Eye (tissue), 1 donor: ENCODE measurements at regions not wholly inside any gene's neighbourhood (a gene's known extent, or its start where the extent isn't known, plus 50 kb on each side); places are given as distances from the start of the nearest gene placed in this dataset.
A peak's percentile ranks its signal among the peaks of the same experiment; 100 is the strongest.

ENCODE experiments used
- DNase-seq: peaks from one replicate; pipeline ENCODE4 v3.0.0-alpha.2; 2015

DNA sequence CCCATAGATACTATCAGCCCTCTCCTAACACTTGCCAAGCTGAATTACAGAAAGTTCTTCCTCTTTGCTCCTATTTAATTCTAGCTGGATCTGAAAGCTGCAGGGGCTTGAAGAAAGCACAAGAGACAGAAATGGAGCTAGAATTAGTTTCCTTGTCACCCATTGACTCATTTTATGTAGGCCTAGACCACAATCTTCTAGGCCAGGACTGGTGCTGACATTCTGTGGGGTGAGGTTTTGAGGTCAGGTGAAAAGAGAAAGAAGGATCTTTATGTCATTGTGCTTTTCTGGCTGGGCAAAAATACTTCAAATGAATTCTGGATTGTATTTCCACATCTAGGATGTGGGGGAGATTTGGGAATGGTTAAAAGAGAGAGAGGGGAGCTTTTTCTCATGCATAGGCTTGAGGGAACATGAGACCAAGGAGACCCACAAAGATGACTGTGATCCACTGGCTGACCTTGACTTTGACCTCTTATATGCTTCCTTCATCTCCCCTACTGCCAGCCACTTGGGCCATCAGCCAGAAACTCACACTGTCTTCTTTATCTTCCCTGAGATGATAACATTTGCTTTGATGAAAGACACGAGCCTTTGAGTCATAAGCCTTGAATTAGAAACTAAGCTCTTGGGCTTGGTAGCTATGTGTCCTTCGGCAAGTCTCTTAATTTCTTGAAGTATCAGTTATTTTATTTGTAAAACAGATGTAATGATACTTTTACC, 274.9 kb upstream of the CADM1 start:
- DNase-seq = no peak

GRCh38 chr11:115776916-115777315, 272.7 kb upstream of the CADM1 start:
- no peak for DNase-seq

GRCh38 chr11:115775846-115776245, 271.6 kb upstream of the CADM1 start:
- peak; percentile 75 for DNase-seq

DNA sequence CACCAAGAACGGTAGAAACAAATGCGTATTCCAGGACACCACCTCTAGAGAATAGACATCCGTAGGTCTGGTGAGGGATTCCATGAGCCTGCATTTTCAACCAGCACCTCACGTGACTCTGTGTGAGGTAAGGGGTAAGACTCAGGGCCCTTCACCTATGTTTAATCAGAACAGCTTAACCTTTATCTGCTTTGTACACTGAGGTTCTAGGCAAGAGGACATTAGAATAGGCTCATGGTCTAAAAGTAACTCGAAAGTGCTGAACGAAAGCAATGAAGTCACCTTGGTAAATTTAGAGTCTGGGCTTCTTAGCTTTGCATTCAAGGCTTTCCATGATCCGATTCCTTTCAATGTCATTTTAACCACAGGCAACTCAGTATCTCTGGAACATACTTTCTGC, 270.5 kb upstream of the CADM1 start:
- no peak for DNase-seq

DNA sequence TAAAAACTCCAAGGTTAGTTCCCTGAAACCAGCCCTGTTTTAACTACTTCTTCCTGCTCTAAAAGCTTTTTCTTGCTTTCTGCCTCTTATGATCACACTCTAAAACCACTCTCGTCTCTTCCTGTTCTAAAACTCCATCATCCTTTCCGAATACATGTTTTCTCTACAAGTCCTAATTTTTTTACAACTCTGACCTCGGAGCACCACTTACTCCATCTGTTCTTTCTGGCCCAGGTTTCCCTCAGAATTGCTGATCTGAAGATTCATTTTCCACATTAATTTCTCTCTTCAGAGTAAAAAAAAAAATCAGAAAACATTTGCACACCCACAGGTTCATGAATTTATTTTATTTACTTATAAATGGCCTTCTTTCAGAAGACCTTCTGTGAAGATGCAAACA, 265.7 kb upstream of the CADM1 start:
- no peak for DNase-seq

DNA sequence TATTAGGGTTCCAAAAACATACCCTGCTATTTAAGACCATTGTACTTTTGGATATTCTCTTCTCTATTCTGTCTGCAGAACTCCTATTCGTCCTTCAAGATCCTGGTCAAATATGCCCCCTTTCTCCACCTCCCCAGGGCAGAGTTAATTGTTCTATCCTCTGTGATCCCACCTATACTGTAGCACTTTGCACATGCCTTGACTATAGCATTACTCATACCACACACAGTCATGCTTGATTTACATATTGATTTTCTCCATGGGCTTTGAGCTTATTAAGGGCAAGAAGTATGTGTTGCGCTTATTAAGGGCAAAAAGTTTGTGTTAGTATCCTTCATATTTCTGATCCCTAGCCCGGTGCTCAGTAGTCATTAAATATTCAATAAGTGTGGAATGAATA, 263.7 kb upstream of the CADM1 start:
- no peak for DNase-seq

- DNase-seq = peak; percentile 87
These were observed 263.0 kb upstream of the CADM1 start for GRCh38 chr11:115767047-115767802.

GRCh38 chr11:115766561-115766960, 262.3 kb upstream of the CADM1 start:
- DNase-seq = no peak

DNA sequence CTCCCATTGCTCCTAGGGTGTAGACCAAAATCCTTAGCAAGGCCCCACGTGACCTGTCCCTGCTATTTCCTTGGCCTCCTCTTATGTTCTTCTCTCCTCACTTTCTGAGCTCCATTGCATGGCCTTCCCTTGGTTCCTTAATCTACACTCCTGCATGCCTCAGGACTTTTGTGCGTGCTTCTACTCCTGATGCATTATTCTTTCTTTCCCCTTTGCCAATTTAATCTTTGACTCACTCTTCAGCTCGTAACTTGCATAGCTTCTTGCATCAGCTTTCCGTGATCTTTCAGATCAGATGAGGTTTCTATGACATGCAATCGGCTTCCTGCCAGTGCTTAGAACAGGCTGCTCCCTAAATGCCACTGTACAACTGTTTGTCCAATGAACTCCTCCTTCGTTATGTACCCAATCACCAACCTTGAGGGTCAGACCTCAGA, 261.6 kb upstream of the CADM1 start:
- no peak for DNase-seq

GRCh38 chr11:115764176-115764575, 260.0 kb upstream of the CADM1 start:
- DNase-seq = no peak

DNA sequence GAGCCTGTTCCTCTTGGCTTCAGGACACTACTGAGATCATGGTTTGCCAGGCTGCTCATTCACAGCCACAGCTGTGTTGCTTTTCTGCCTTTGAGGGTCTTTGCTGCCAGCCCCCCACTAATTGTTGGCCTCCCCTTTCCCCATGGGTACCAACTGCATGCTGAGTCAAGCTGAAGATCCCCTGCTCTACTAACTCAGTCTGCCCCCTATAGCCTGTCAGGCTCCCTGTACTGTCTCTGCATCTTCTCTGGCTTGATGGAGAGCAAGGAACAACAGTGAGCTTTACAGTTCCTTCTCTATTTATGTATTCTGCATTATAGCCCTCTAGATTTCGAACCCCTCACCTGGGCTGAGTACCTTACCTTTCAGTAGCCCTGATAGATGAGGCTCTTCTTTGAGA, 257.6 kb upstream of the CADM1 start:
- no peak for DNase-seq

GRCh38 chr11:115761348-115761747, 257.1 kb upstream of the CADM1 start:
- DNase-seq = peak; percentile 37

DNA sequence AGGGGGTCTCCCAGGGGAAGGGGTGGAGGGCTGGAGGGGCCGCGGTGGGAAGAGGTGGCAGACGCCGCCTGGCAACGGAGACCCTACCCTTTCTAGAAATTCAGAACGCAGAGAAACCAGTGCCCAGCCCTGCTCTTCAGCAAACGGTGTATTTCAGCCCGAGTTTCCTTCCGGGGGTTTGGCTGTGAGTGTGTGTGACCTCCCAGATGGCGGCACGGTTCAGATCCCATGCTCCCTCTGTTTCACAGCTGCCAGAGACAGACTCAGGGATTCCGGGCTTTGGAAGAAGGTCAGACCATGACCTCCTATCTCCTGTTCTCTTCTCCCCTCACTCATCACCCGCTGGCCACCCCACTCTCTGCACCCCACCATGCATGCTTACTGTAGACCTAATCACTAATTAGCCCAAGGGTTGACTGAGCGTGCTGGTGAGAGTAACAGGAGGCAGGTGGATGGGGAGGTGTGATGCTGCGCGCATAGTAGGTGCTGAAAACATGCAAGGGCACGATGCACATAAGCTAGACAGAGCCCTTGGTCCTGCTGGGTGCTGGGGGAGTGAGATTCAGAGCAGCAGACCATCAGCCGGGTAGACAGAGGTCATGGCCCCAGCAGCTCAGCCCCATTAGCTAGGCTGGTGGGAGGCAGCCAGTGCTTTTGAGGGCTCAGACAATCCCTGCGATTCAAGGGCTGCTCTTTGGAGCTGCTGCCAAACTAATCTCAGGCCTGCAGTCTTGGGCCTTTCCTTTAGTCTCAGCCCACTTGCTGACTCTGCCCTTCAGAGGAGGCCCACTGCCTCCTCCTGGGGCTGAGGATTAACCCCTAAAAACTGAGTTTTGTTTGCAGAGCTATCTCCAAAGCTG, 256.5 kb upstream of the CADM1 start:
- peak; percentile 88 for DNase-seq

- DNase-seq = peak; percentile 86
These were observed 255.6 kb upstream of the CADM1 start for GRCh38 chr11:115759622-115760460.

- DNase-seq = no peak
These were observed 253.8 kb upstream of the CADM1 start for GRCh38 chr11:115758011-115758410.

DNA sequence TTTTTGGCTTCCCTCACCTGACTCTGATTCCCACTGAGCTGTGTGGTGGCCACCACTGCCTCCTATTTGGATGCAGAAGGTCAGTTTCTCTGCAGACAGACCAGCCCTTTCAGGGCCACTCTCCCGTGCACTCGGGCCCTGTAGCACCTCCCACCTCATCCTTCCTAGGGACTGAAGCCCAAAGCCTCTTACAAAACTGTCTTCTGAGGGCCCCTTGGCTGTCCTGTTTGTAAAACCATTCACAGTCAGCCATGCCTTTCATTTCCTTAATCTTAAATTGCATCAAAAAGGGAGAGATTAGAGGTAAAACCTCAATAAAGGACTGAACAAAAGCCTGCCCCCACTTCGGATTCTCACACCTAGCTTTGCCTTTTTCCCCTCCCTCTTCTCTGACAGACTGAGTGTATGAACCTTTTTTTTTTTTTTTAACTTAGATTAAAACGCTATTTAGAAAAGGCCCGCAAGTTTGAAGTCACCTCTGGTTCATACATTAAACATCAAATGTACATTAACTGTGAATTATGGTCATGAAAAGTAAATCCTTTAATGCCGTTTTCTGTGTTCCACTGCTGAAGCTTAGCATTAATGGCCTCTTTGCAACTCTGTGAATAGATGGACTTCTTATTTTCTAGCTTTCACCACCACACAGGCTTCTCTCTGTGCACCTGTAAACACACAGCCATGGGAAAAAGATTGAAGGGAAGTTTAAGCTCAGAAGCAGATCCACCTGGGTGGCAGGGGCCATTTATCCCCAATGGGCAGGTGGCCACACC, 247.2 kb upstream of the CADM1 start:
- no peak for DNase-seq

DNA sequence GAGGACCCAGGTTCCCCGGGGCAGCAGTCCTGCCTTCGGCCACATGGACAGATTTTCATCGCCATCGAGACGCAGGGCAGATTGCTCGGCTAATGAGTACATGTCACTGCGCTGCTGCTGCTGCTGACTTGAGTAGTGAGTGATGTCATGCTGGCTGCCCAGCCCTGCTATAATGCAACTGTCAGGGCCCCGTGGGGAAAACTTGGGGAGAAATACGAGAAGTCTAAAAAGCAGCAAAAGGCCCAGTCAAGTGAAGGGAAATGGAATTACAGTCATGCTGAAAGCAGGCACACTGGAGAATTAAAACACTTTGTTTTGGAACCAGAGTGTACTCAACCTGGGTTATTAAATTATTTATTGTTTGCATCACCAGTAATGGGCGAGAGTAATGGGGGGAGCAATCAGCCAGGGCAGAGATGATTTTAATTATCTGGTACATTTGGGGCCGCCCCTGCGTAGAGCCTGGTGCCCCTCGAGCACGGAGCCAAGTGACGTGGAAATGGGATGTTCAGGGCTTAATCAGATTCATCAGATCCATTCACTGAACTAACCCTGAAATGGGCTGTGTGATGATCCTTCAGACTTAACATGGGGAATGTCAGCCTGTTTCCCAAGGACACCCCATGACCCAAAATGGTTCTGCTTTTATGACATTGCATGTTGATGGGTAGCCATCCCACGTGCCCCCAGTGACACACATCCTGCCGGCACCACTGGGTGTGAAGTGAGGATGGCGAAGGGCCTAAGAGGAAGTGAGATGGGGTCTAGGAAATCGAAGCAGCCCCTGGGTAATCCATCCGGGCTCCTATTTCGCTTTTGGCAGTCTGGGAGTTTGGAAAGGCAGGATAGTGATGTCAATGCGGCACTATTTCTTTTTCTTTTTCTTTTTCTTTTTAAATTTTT, 241.6 kb upstream of the CADM1 start:
- DNase-seq = peak; percentile 95

GRCh38 chr11:115745066-115745465, 240.9 kb upstream of the CADM1 start:
- no peak for DNase-seq

GRCh38 chr11:115743719-115744118, 239.5 kb upstream of the CADM1 start:
- DNase-seq = no peak

DNA sequence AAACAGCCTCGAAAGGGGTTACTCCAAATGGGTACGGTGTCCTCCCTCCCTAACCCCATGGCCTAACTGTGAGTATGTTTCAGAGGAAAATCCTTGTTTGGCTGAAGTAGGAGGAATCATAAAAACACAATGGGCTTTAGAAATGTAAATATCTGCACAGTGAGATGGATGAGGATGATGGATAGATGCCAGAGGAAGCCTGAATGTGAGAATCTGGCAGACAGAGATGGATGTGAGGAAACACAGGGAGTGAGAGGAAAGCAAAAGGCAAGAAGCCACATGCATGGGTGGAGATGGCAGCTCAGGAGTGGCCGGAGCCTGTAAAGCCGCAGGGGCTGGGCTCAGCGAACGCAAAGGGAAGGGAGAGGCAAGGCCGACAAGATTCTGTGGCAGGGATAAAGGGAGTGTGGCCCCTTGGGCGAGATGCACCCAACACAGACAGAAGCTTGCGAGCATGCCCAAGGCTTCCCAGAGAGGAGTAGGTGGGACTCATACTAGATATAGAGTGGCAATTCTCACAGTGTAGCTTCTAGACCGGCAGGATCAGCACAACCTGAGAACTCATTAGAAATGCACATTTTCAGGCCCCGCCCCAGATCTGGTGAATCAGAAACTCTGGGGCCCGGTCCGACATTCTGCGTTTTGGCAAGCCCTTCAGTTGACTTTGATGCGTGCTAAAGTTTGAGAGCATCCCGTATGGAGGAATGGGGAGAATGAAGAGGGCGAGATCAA, 237.3 kb upstream of the CADM1 start:
- no peak for DNase-seq
